HepG2 (cell line): ENCODE measurements at regions not wholly inside any gene's neighbourhood (a gene's known extent, or its start where the extent isn't known, plus 50 kb on each side); places are given as distances from the start of the nearest gene placed in this dataset.

Source experiments
- ATAC-seq: fragments of 200-7000 bp; cut with Tn5 transposase; 3 replicates; pipeline ENCODE4 v1.9.1; 2020; ENCODE audit warnings: mild to moderate bottlenecking, moderate library complexity
- BruUV-seq: library from RNA; stranded (reverse); fragments of 400-500 nt; replicated peaks from 2 replicates; lab custom pipeline; 2021; lab: Mats Ljungman, UMichigan
- CTCF ChIA-PET: fragments of 300-600 bp; formaldehyde crosslinking; extraction: SDS; loops from one replicate; lab custom pipeline; 2021; ENCODE audit warnings: low total read pairs, inconsistent platforms, low intra/inter-chr PET ratio; lab: Yijun Ruan, JAX
- POLR2A ChIA-PET: fragments of 350-600 bp; sonication (Branson Sonifier 250); formaldehyde crosslinking; loops from one replicate; lab custom pipeline; 2020; ENCODE audit warnings: antibody characterized with exemption, inconsistent platforms; lab: Yijun Ruan, JAX
- DNase-seq: peaks from one replicate; pipeline ENCODE4 v3.0.0-alpha.2; 2015; ENCODE audit warnings: low spot score
- FAIRE-seq: peaks from 3 replicates; lab custom pipeline; 2011; peaks lifted over from hg19 to GRCh38; lab: Jason Lieb, UNC
- H2AFZ ChIP-seq: one replicate; pipeline ENCODE4 v1.6.1; 2011; ENCODE audit warnings: low read length, inconsistent platforms
- H3K27ac ChIP-seq: fragments of 300-600 bp; 3 replicates; pipeline ENCODE4 v1.8.0; 2011; ENCODE audit warnings: mixed run types, mild to moderate bottlenecking, mixed read lengths, low read length, inconsistent platforms; ENCODE audit not compliant: insufficient read depth; ENCODE audit errors: extremely low read length
- H3K27me3 ChIP-seq, 2 experiments: fragments of 200-600 bp in 1 of 2; 2 replicates in 1 of 2; 3 replicates in 1 of 2; pipeline versions ENCODE4 v1.6.0 to v1.8.0; 2011; ENCODE audit warnings: low read length in 2 of 2, mild to moderate bottlenecking in 2 of 2, moderate library complexity in 2 of 2, inconsistent platforms in 1 of 2; ENCODE audit not compliant: insufficient read depth in 2 of 2, control insufficient read depth in 1 of 2
- H3K36me3 ChIP-seq, 2 experiments: fragments of 200-600 bp in 1 of 2; replicated peaks in 1 of 2; 2 replicates in 1 of 2; 3 replicates in 1 of 2; pipeline versions ENCODE4 v1.5.1 to v1.8.0; 2011; ENCODE audit warnings: low read length in 2 of 2, inconsistent platforms in 1 of 2; ENCODE audit not compliant: insufficient read depth in 2 of 2, control insufficient read depth in 1 of 2
- H3K4me1 ChIP-seq: 2 replicates; pipeline ENCODE4 v1.5.1; 2012; ENCODE audit warnings: low read length, inconsistent platforms; ENCODE audit not compliant: insufficient read depth
- H3K4me2 ChIP-seq: 2 replicates; pipeline ENCODE4 v1.6.0; 2011; ENCODE audit warnings: low read depth, low read length, inconsistent platforms
- H3K4me3 ChIP-seq, 3 experiments: fragments of 200-600 bp in 1 of 3; sonication (generic), shearing (Covaris generic) in 1 of 3; replicated peaks in 1 of 3; 2 replicates each; pipeline ENCODE4 v1.5.1; 2011 to 2016; ENCODE audit warnings: low read length in 3 of 3, inconsistent platforms in 2 of 3, low read depth in 2 of 3, mild to moderate bottlenecking in 2 of 3, control low read depth in 1 of 3, mixed read lengths in 1 of 3; ENCODE audit not compliant: insufficient read depth in 1 of 3
- H3K79me2 ChIP-seq: one replicate; pipeline ENCODE4 v1.6.1; 2011; ENCODE audit warnings: low read length, inconsistent platforms; ENCODE audit not compliant: insufficient read depth
- H3K9ac ChIP-seq: 2 replicates; pipeline ENCODE4 v1.6.0; 2011; ENCODE audit warnings: mild to moderate bottlenecking, low read depth, low read length, inconsistent platforms; ENCODE audit not compliant: insufficient read depth
- H3K9me3 ChIP-seq: 2 replicates; pipeline ENCODE4 v1.5.1; 2012; ENCODE audit warnings: mild to moderate bottlenecking, low read length
- H4K20me1 ChIP-seq: 2 replicates; pipeline ENCODE4 v1.6.0; 2011; ENCODE audit warnings: inconsistent platforms, mild to moderate bottlenecking, low read length, moderate library complexity; ENCODE audit not compliant: insufficient read depth
- CAMTA2 ChIP-seq: sonication (generic); formaldehyde crosslinking; IDR thresholded peaks from 2 replicates; pipeline ENCODE4 v1.4.0; 2020; ENCODE audit warnings: mild to moderate bottlenecking, missing genetic modification reagents, borderline replicate concordance
- FOXK1 ChIP-seq: sonication (generic); formaldehyde crosslinking; IDR thresholded peaks from 2 replicates; pipeline ENCODE4 v1.4.0; 2020; ENCODE audit warnings: low read depth, missing genetic modification reagents, borderline replicate concordance
- MTA3 ChIP-seq: sonication (generic); formaldehyde crosslinking; IDR thresholded peaks from 2 replicates; pipeline ENCODE4 v1.4.0; 2020; ENCODE audit warnings: missing genetic modification reagents
- NFIC ChIP-seq: IDR thresholded peaks from 2 replicates; pipeline ENCODE4 v1.6.1; 2012; ENCODE audit warnings: mild to moderate bottlenecking, low read length, inconsistent platforms
- PAF1 ChIP-seq: IDR thresholded peaks from 2 replicates; pipeline ENCODE4 v1.6.1; 2016; ENCODE audit warnings: missing genetic modification reagents, missing compliant biosample characterization
- SALL2 ChIP-seq: sonication (generic); formaldehyde crosslinking; IDR thresholded peaks from 2 replicates; pipeline ENCODE4 v1.8.1; 2023; ENCODE audit warnings: mild to moderate bottlenecking, missing genetic modification reagents, inconsistent platforms
- SPEN ChIP-seq: sonication (generic); formaldehyde crosslinking; IDR thresholded peaks from 2 replicates; pipeline ENCODE4 v1.5.1; 2020; ENCODE audit warnings: low read depth, mild to moderate bottlenecking, missing genetic modification reagents
- ZNF234 ChIP-seq: sonication (generic); formaldehyde crosslinking; conservative IDR thresholded peaks from 2 replicates; pipeline ENCODE4 v1.5.1; 2020; ENCODE audit warnings: mild to moderate bottlenecking, missing genetic modification reagents
- ZNF670 ChIP-seq: sonication (generic); formaldehyde crosslinking; IDR thresholded peaks from 2 replicates; pipeline ENCODE4 v1.8.0; 2022; ENCODE audit warnings: mild to moderate bottlenecking, missing genetic modification reagents, borderline replicate concordance
- WGBS: methylation state at CpG from one replicate; pipeline ENCODE4 v1.1.6; 2017; ENCODE audit warnings: low lambda C conversion rate; 5-methylcytosine and 5-hydroxymethylcytosine counted together
- in situ Hi-C: cut with HindIII; loops from 2 replicates; pipeline ENCODE4 v1.10.0; 2017; ENCODE audit warnings: low pct_unique_long_range_greater_than_20kb; ENCODE audit not compliant: extremely low pct_ligation_motif_present
- intact Hi-C: fragments of 100-400 bp; cut with micrococcal nuclease; formaldehyde crosslinking; loops from one replicate; pipeline ENCODE4 v1.10.0; 2022; ENCODE audit not compliant: unreplicated experiment
- TF ChIP-seq, protein P1 (sequence below): sonication (generic); formaldehyde crosslinking; IDR thresholded peaks from 2 replicates; pipeline ENCODE4 v1.4.0; 2020; ENCODE audit warnings: missing genetic modification reagents, borderline replicate concordance

DNA sequence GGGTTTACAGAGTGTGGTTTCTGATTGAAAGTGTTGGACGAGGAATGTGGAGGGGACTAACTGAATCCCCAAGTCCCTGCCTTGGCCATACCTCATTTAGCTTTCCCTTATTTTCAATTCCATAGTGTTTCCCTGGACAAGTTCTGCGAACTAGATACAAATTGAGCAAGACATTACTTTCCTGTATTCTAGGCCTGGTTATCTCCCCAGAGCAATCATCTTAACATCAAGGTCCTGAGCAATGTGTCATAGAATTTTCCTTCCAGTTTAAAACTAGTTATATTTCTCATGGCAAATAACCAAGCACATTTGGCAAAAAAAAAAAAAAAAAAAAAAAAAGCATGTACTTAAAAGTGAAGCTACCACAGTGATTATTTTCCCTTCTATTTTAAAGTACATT, 330.1 kb downstream of the CDH11 start:
- intact Hi-C loops: no loop called here
- H3K27me3 ChIP-seq: no peaks in the 10 kb centered on the region
- no peak overlapping the region for H3K9ac ChIP-seq
- no peak for DNase-seq
- no peak for FAIRE-seq
- H3K27ac ChIP-seq: no peak overlapping the region
- TF ChIP-seq NFIC (no peak), SALL2 (CRISPR knock-in tag) (no peak), PAF1 (no peak), FOXK1 (CRISPR knock-in tag) (no peak)
- ChIA-PET POLR2A (no interaction called here), CTCF (no interaction called here)
- H3K4me1 ChIP-seq: no peaks in the 10 kb centered on the region
- H3K36me3 ChIP-seq: no peaks in the 10 kb centered on the region
- no peak overlapping the region for H3K4me2 ChIP-seq
- peaks cover 92% of the 10 kb centered on the region for H3K9me3 ChIP-seq
- no peaks in the 10 kb centered on the region for H4K20me1 ChIP-seq
- WGBS: 5% methylated on average over 2 of the region's 2 CpGs
- H3K79me2 ChIP-seq: no peaks in the 10 kb centered on the region
- no peak for ATAC-seq
- BruUV-seq: no TSS peak
- H3K4me3 ChIP-seq: no peak overlapping the region
- in situ Hi-C loops: no loop called here
- H2AFZ ChIP-seq: no peak overlapping the region

DNA sequence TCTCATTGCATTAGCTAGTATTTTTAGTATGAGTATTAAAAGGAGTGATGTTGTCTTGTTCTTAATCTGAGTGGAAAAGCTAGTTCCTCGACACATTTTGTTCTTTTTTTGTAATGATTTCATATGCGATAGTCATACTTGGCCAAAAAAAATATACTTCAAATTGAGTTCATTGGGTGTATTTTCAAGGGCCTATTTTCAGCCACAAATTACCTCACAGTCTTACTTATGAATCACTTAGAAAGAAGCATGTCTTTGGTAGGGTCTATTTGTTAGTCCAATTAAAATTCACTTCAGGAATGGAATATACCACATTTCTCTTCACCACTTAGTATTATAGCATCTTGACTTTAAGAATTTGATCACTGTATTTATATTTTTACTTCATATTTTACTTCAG, 337.2 kb downstream of the CDH11 start:
- Histone ChIP-seq H3K4me2 (no peak overlapping the region), H3K9ac (no peak overlapping the region), H2AFZ (no peak overlapping the region), H3K79me2 (no peaks in the 10 kb centered on the region), H3K36me3 (no peaks in the 10 kb centered on the region), H3K27ac (no peak overlapping the region), H3K9me3 (peaks cover 73% of the 10 kb centered on the region), H4K20me1 (no peaks in the 10 kb centered on the region), H3K4me1 (no peaks in the 10 kb centered on the region)
- in situ Hi-C loops: no loop called here
- no peak for DNase-seq
- BruUV-seq: no TSS peak
- ChIA-PET POLR2A (no interaction called here), CTCF (no interaction called here)
- TF ChIP-seq, protein P1, sequence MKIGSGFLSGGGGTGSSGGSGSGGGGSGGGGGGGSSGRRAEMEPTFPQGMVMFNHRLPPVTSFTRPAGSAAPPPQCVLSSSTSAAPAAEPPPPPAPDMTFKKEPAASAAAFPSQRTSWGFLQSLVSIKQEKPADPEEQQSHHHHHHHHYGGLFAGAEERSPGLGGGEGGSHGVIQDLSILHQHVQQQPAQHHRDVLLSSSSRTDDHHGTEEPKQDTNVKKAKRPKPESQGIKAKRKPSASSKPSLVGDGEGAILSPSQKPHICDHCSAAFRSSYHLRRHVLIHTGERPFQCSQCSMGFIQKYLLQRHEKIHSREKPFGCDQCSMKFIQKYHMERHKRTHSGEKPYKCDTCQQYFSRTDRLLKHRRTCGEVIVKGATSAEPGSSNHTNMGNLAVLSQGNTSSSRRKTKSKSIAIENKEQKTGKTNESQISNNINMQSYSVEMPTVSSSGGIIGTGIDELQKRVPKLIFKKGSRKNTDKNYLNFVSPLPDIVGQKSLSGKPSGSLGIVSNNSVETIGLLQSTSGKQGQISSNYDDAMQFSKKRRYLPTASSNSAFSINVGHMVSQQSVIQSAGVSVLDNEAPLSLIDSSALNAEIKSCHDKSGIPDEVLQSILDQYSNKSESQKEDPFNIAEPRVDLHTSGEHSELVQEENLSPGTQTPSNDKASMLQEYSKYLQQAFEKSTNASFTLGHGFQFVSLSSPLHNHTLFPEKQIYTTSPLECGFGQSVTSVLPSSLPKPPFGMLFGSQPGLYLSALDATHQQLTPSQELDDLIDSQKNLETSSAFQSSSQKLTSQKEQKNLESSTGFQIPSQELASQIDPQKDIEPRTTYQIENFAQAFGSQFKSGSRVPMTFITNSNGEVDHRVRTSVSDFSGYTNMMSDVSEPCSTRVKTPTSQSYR (CRISPR knock-in tag): no peak
- TF ChIP-seq CAMTA2 (no peak), MTA3 (CRISPR knock-in tag) (no peak), ZNF670 (no peak), SPEN (no peak), NFIC (no peak), ZNF234 (CRISPR knock-in tag) (no peak)
- TF ChIP-seq, all 625 proteins: peak for 0
- 0% methylated on average over 2 of the region's 2 CpGs for WGBS
- Histone ChIP-seq H3K27me3 (no peaks in the 10 kb centered on the region), H3K4me3 (no peak overlapping the region)
- ATAC-seq (no peak), FAIRE-seq (no peak)
- intact Hi-C loops: no loop called here
